ENCODE measurements at regions not wholly inside any gene's neighbourhood (a gene's known extent, or its start where the extent isn't known, plus 50 kb on each side); places are given as distances from the start of the nearest gene placed in this dataset.

GRCh38 chr1:115461526-115461925 is 123.5 kb upstream of the NGF start:
- 90% methylated on average over 2 of the region's 5 CpGs; no CpG with 5 or more reads in 1 of the 2 experiments for WGBS, 2 experiments (ENCODE audit: extremely low coverage in 2 of 2, insufficient read length in 1 of 2)
- CTCF ChIA-PET = no interaction called here
- no peaks in the 10 kb centered on the region for H4K20me1 ChIP-seq (ENCODE audit: insufficient read depth, low read length)

More at GRCh38 chr1:115461526-115461925, 123.5 kb upstream of the NGF start:
- intact Hi-C loops (cut with micrococcal nuclease) = loop anchor here (10.0 kb wide), 1 partner anchor 187 kb away; no protein-coding TSS in a partner anchor
- Histone ChIP-seq H3K9me3 (ENCODE audit: control insufficient read depth, insufficient read depth, low read length) (no peaks in the 10 kb centered on the region), H2AK9ac (replicated peaks; ENCODE audit: low read depth, low read length, poor library complexity) (no peak overlapping the region), H3K23ac (ENCODE audit: low read depth, low read length) (no peak overlapping the region), H2BK5ac (ENCODE audit: low read depth, low read length, poor library complexity, severe bottlenecking) (no peak overlapping the region), H3K4ac (ENCODE audit: low read depth, low read length) (no peak overlapping the region), H3K18ac (ENCODE audit: low read depth, low read length) (no peak overlapping the region), H3K4me3 (ENCODE audit: insufficient read depth, low read depth, low read length) (no peak overlapping the region), H3K56ac (ENCODE audit: extremely low read depth, insufficient read depth, low read length) (no peak overlapping the region), H2BK20ac (ENCODE audit: low read depth, low read length) (no peak overlapping the region), H3K27me3 (ENCODE audit: control insufficient read depth, insufficient read depth, low read length) (no peaks in the 10 kb centered on the region), H2BK120ac (ENCODE audit: low read depth, low read length) (no peak overlapping the region), H2AFZ (replicated peaks; ENCODE audit: low read length, poor library complexity) (no peak overlapping the region), H3K36me3 (ENCODE audit: control insufficient read depth, insufficient read depth, low read length) (no peaks in the 10 kb centered on the region), H3K9me1 (ENCODE audit: insufficient read depth, low read length) (peaks cover 3% of the 10 kb centered on the region; the same call in 1 of the 2 replicates), H3K14ac (replicated peaks; ENCODE audit: low read depth, low read length) (no peak overlapping the region; the same call in 1 of the 2 replicates), H4K5ac (ENCODE audit: low read depth, low read length) (no peak overlapping the region), H3K9ac (ENCODE audit: low read depth, low read length) (no peak overlapping the region), H2AK5ac (ENCODE audit: low read depth, low read length) (no peak overlapping the region), H4K91ac (ENCODE audit: insufficient read depth, low read depth, low read length) (no peak overlapping the region), H3K27ac (ENCODE audit: insufficient read depth, low read length) (no peak overlapping the region), H3K4me2 (ENCODE audit: low read depth, low read length) (no peak overlapping the region), H3K4me1 (ENCODE audit: control insufficient read depth, insufficient read depth, low read length) (peaks cover 3% of the 10 kb centered on the region), H4K8ac (ENCODE audit: low read depth in 2 of 2, low read length in 2 of 2) (no peak overlapping the region), H3K79me1 (ENCODE audit: low read depth in 1 of 2, low read length in 2 of 2) (no peaks in the 10 kb centered on the region), H2BK15ac (ENCODE audit: low read depth, low read length) (no peak overlapping the region)
- dilution Hi-C loops (cut with HindIII; ENCODE audit: low sequenced_read_pairs, unreplicated experiment) = no loop called here
- DNase-seq (no peak), ATAC-seq (ENCODE audit: low read depth) (no peak)
- in situ Hi-C loops (cut with MboI; ENCODE audit: low sequenced_read_pairs) = no loop called here
- POLR2A ChIA-PET (ENCODE audit: unreplicated experiment) = no interaction called here
- BruUV-seq (replicated peaks) = no TSS peak
- TF ChIP-seq POLR2A (IDR thresholded peaks at IDR 0.05; ENCODE audit: low read depth, low read length) (no peak), MAZ (IDR thresholded peaks at IDR 0.05; ENCODE audit: borderline replicate concordance, low read depth, low read length) (no peak), BHLHE40 (IDR thresholded peaks at IDR 0.05; ENCODE audit: low read depth, low read length) (no peak), MXI1 (IDR thresholded peaks at IDR 0.05; ENCODE audit: borderline replicate concordance, low read depth, low read length) (no peak), FOS (IDR thresholded peaks at IDR 0.05; ENCODE audit: low read depth, low read length) (no peak)

Data from IMR-90 (cell line).